ENCODE measurements at regions not wholly inside any gene's neighbourhood (a gene's known extent, or its start where the extent isn't known, plus 50 kb on each side); places are given as distances from the start of the nearest gene placed in this dataset.

DNA sequence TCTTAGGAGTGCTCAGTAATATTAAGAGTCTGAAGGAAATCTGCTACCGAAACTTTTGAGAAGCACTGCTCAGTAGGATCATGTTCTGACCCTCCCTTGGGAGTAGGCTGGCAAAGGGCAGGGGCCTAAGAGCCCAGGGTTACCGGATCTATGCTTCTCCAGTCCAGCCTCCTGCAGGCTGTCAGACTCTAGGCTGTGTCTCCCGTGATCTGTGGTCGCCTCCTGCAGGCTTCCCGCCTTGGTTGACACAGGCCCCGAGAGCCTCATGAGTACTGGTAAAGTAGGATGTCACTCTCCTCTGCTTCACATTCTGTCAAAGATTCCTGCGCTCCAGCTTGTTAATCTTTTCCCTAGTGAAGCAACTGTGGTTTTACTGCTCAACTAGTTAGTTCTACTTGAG lies 647.8 kb upstream of the RAB6C start:
- DNase-seq (ENCODE audit: low read depth) = no peak
- no peak overlapping the region for H3K4me3 ChIP-seq (ENCODE audit: low read depth, low read length)
- TF ChIP-seq, protein P1, sequence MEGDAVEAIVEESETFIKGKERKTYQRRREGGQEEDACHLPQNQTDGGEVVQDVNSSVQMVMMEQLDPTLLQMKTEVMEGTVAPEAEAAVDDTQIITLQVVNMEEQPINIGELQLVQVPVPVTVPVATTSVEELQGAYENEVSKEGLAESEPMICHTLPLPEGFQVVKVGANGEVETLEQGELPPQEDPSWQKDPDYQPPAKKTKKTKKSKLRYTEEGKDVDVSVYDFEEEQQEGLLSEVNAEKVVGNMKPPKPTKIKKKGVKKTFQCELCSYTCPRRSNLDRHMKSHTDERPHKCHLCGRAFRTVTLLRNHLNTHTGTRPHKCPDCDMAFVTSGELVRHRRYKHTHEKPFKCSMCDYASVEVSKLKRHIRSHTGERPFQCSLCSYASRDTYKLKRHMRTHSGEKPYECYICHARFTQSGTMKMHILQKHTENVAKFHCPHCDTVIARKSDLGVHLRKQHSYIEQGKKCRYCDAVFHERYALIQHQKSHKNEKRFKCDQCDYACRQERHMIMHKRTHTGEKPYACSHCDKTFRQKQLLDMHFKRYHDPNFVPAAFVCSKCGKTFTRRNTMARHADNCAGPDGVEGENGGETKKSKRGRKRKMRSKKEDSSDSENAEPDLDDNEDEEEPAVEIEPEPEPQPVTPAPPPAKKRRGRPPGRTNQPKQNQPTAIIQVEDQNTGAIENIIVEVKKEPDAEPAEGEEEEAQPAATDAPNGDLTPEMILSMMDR (conservative IDR thresholded peaks at IDR 0.05; ENCODE audit: low read depth, low read length) = no peak

GRCh38 chr2:129334128-129334527 lies 645.3 kb upstream of the RAB6C start:
- DNase-seq (ENCODE audit: low read depth) = no peak
- no peak overlapping the region for H3K4me3 ChIP-seq (ENCODE audit: low read depth, low read length)
- TF ChIP-seq, protein P1 (conservative IDR thresholded peaks at IDR 0.05; ENCODE audit: low read depth, low read length) = no peak

GRCh38 chr2:129334696-129335410 lies 644.6 kb upstream of the RAB6C start:
- TF ChIP-seq, protein P1 (conservative IDR thresholded peaks at IDR 0.05; ENCODE audit: low read depth, low read length) = no peak
- H3K4me3 ChIP-seq (ENCODE audit: low read depth, low read length) = no peak overlapping the region
- DNase-seq (ENCODE audit: low read depth) = no peak

GRCh38 chr2:129336276-129336675 lies 643.2 kb upstream of the RAB6C start:
- DNase-seq (ENCODE audit: low read depth) = no peak
- TF ChIP-seq, protein P1 (conservative IDR thresholded peaks at IDR 0.05; ENCODE audit: low read depth, low read length) = no peak
- no peak overlapping the region for H3K4me3 ChIP-seq (ENCODE audit: low read depth, low read length)

- H3K4me3 ChIP-seq (ENCODE audit: low read depth, low read length) = no peak overlapping the region
- TF ChIP-seq, protein P1 (conservative IDR thresholded peaks at IDR 0.05; ENCODE audit: low read depth, low read length) = no peak
- no peak for DNase-seq (ENCODE audit: low read depth)
Measured at GRCh38 chr2:129337076-129337475, 642.4 kb upstream of the RAB6C start.

- TF ChIP-seq, protein P1 (conservative IDR thresholded peaks at IDR 0.05; ENCODE audit: low read depth, low read length) = no peak
- H3K4me3 ChIP-seq (ENCODE audit: low read depth, low read length) = no peak overlapping the region
- DNase-seq (ENCODE audit: low read depth) = no peak
Measured at GRCh38 chr2:129345540-129345939, 633.9 kb upstream of the RAB6C start.

Measured in choroid plexus epithelial cell (primary cell).